HEK293 (cell line): ENCODE measurements at regions not wholly inside any gene's neighbourhood (a gene's known extent, or its start where the extent isn't known, plus 50 kb on each side); places are given as distances from the start of the nearest gene placed in this dataset.

Source experiments
- CTCF ChIA-PET: fragments of 350-600 bp; formaldehyde crosslinking; extraction: SDS; loops from one replicate; lab custom pipeline; 2021; ENCODE audit warnings: antibody characterized with exemption; lab: Yijun Ruan, JAX
- POLR2A ChIA-PET: fragments of 300-600 bp; formaldehyde crosslinking; extraction: SDS; loops from one replicate; lab custom pipeline; 2020; ENCODE audit warnings: antibody characterized with exemption, inconsistent platforms; lab: Yijun Ruan, JAX
- H3K27ac ChIP-seq: fragments of 200-500 bp; sonication (Bioruptor generic); 2 replicates; pipeline ENCODE4 v1.5.1; 2014; ENCODE audit warnings: low read depth, low read length, control low read depth, inconsistent platforms; ENCODE audit errors: extremely low read depth
- H3K36me3 ChIP-seq, 2 experiments: fragments of 200-500 bp in 1 of 2; sonication (Bioruptor generic) in 1 of 2; 1 replicate in 1 of 2; 2 replicates in 1 of 2; pipeline ENCODE4 v1.5.1; 2014 to 2017; ENCODE audit warnings: inconsistent platforms in 2 of 2, low read length in 2 of 2; ENCODE audit not compliant: control insufficient read depth in 2 of 2, insufficient read depth in 1 of 2
- H3K4me1 ChIP-seq: fragments of 200-500 bp; sonication (Bioruptor generic); 2 replicates; pipeline ENCODE4 v1.5.1; 2014; ENCODE audit warnings: mild to moderate bottlenecking, low read length, inconsistent platforms; ENCODE audit not compliant: control insufficient read depth, insufficient read depth
- H3K4me3 ChIP-seq: 2 replicates; pipeline ENCODE4 v1.5.1; 2011; ENCODE audit warnings: low read depth, mild to moderate bottlenecking, control low read depth, low read length, moderate library complexity
- H3K9me3 ChIP-seq: fragments of 200-500 bp; sonication (Bioruptor generic); 2 replicates; pipeline ENCODE4 v1.5.1; 2014; ENCODE audit warnings: low read depth, low read length, inconsistent platforms; ENCODE audit not compliant: control insufficient read depth, insufficient read depth
- GFI1B ChIP-seq: fragments of 450-650 bp; formaldehyde crosslinking; IDR thresholded peaks from 2 replicates; pipeline ENCODE4 v1.5.1; 2016; ENCODE audit warnings: missing biosample characterization, missing genetic modification characterization
- ZNF112 ChIP-seq: fragments of 450-650 bp; formaldehyde crosslinking; IDR thresholded peaks from 2 replicates; pipeline ENCODE4 v1.5.0; 2017; ENCODE audit warnings: missing biosample characterization, missing genetic modification characterization
- ZNF292 ChIP-seq: fragments of 450-650 bp; formaldehyde crosslinking; IDR thresholded peaks from 2 replicates; pipeline ENCODE4 v1.5.1; 2016; ENCODE audit warnings: low read depth, missing biosample characterization, missing genetic modification characterization, borderline replicate concordance
- ZNF354C ChIP-seq: fragments of 450-650 bp; formaldehyde crosslinking; IDR thresholded peaks from 2 replicates; pipeline ENCODE4 v1.5.1; 2016; ENCODE audit warnings: missing biosample characterization, missing genetic modification characterization, low read depth, borderline replicate concordance
- ZNF521 ChIP-seq: fragments of 450-650 bp; formaldehyde crosslinking; IDR thresholded peaks from 2 replicates; pipeline ENCODE4 v1.5.1; 2017; ENCODE audit warnings: missing biosample characterization, mild to moderate bottlenecking, missing genetic modification characterization
- ZNF561 ChIP-seq: fragments of 450-650 bp; IDR thresholded peaks from 2 replicates; pipeline ENCODE4 v1.5.1; 2018; ENCODE audit warnings: missing biosample characterization, missing genetic modification characterization, borderline replicate concordance
- ZNF623 ChIP-seq: fragments of 450-650 bp; formaldehyde crosslinking; IDR thresholded peaks from 2 replicates; pipeline ENCODE4 v1.5.1; 2016; ENCODE audit warnings: missing biosample characterization, missing genetic modification characterization
- ZNF768 ChIP-seq: fragments of 450-650 bp; formaldehyde crosslinking; IDR thresholded peaks from 2 replicates; pipeline ENCODE4 v1.5.1; 2018; ENCODE audit warnings: missing biosample characterization, mild to moderate bottlenecking, missing genetic modification characterization
- ZNF830 ChIP-seq: fragments of 450-650 bp; IDR thresholded peaks from 2 replicates; pipeline ENCODE4 v1.5.0; 2018; ENCODE audit warnings: missing biosample characterization, missing genetic modification characterization, low read depth, mild to moderate bottlenecking, moderate library complexity
- TF ChIP-seq, protein P1 (sequence below): fragments of 450-650 bp; formaldehyde crosslinking; IDR thresholded peaks from 2 replicates; pipeline ENCODE4 v1.5.1; 2016; ENCODE audit warnings: missing biosample characterization, missing genetic modification characterization
- TF ChIP-seq, protein P2 (sequence below): fragments of 450-650 bp; formaldehyde crosslinking; IDR thresholded peaks from 2 replicates; pipeline ENCODE4 v1.5.1; 2016; ENCODE audit warnings: missing biosample characterization, missing genetic modification characterization, borderline replicate concordance
- TF ChIP-seq, protein P3 (sequence below): fragments of 450-650 bp; formaldehyde crosslinking; IDR thresholded peaks from 2 replicates; pipeline ENCODE4 v1.5.1; 2016; ENCODE audit warnings: missing biosample characterization, missing genetic modification characterization, borderline replicate concordance
- TF ChIP-seq, protein P4 (sequence below): fragments of 450-650 bp; formaldehyde crosslinking; IDR thresholded peaks from 2 replicates; pipeline ENCODE4 v1.5.1; 2016; ENCODE audit warnings: missing biosample characterization, missing genetic modification characterization
- TF ChIP-seq, protein P5 (sequence below): fragments of 450-650 bp; formaldehyde crosslinking; IDR thresholded peaks from 2 replicates; pipeline ENCODE4 v1.5.1; 2016; ENCODE audit warnings: missing biosample characterization, missing genetic modification characterization, low read depth
- TF ChIP-seq, protein P6 (sequence below): fragments of 450-650 bp; formaldehyde crosslinking; optimal IDR thresholded peaks from 2 replicates; pipeline ENCODE3; 2016; ENCODE audit warnings: missing biosample characterization, mild to moderate bottlenecking, missing genetic modification characterization
- TF ChIP-seq, protein P7 (sequence below): fragments of 450-650 bp; formaldehyde crosslinking; IDR thresholded peaks from 2 replicates; pipeline ENCODE4 v1.5.1; 2016; ENCODE audit warnings: missing biosample characterization, missing genetic modification characterization

DNA sequence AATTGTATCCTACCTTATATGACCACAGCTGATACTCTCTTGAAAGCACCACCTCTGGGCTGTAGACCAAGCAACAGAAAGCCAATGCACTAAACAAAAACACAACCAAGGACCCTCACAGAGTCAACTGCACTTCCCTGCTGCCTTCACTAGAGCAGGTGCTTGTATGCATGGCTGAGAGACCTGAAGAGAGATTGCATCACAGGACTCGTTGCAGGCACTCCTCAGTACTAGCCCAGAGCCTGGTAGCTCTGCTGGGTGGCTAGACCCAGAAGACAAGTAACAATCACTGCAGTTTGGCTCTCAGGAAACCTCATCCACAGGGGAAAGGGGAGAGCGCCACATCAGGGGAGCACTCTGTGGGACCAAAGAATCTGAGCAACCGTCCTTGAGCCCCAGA is 521.6 kb upstream of the IMPG1 start:
- H3K36me3 ChIP-seq, result no peaks in the 10 kb centered on the region
- CTCF ChIA-PET, result no interaction called here
- no peak overlapping the region for H3K27ac ChIP-seq
- POLR2A ChIA-PET, result no interaction called here
- TF ChIP-seq ZNF768, result no peak
- TF ChIP-seq, protein P1, sequence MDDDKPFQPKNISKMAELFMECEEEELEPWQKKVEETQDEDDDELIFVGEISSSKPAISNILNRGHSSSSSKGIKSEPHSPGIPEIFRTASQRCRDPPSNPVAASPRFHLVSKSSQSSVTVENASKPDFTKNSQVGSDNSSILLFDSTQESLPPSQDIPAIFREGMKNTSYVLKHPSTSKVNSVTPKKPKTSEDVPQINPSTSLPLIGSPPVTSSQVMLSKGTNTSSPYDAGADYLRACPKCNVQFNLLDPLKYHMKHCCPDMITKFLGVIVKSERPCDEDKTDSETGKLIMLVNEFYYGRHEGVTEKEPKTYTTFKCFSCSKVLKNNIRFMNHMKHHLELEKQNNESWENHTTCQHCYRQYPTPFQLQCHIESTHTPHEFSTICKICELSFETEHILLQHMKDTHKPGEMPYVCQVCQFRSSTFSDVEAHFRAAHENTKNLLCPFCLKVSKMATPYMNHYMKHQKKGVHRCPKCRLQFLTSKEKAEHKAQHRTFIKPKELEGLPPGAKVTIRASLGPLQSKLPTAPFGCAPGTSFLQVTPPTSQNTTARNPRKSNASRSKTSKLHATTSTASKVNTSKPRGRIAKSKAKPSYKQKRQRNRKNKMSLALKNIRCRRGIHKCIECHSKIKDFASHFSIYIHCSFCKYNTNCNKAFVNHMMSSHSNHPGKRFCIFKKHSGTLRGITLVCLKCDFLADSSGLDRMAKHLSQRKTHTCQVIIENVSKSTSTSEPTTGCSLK, result no peak
- no peak for TF ChIP-seq ZNF830
- no peak for TF ChIP-seq ZNF623
- TF ChIP-seq, protein P2, sequence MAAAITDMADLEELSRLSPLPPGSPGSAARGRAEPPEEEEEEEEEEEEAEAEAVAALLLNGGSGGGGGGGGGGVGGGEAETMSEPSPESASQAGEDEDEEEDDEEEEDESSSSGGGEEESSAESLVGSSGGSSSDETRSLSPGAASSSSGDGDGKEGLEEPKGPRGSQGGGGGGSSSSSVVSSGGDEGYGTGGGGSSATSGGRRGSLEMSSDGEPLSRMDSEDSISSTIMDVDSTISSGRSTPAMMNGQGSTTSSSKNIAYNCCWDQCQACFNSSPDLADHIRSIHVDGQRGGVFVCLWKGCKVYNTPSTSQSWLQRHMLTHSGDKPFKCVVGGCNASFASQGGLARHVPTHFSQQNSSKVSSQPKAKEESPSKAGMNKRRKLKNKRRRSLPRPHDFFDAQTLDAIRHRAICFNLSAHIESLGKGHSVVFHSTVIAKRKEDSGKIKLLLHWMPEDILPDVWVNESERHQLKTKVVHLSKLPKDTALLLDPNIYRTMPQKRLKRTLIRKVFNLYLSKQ (tag by site-specific recombination), result no peak
- TF ChIP-seq ZNF112, result no peak
- TF ChIP-seq, protein P3, sequence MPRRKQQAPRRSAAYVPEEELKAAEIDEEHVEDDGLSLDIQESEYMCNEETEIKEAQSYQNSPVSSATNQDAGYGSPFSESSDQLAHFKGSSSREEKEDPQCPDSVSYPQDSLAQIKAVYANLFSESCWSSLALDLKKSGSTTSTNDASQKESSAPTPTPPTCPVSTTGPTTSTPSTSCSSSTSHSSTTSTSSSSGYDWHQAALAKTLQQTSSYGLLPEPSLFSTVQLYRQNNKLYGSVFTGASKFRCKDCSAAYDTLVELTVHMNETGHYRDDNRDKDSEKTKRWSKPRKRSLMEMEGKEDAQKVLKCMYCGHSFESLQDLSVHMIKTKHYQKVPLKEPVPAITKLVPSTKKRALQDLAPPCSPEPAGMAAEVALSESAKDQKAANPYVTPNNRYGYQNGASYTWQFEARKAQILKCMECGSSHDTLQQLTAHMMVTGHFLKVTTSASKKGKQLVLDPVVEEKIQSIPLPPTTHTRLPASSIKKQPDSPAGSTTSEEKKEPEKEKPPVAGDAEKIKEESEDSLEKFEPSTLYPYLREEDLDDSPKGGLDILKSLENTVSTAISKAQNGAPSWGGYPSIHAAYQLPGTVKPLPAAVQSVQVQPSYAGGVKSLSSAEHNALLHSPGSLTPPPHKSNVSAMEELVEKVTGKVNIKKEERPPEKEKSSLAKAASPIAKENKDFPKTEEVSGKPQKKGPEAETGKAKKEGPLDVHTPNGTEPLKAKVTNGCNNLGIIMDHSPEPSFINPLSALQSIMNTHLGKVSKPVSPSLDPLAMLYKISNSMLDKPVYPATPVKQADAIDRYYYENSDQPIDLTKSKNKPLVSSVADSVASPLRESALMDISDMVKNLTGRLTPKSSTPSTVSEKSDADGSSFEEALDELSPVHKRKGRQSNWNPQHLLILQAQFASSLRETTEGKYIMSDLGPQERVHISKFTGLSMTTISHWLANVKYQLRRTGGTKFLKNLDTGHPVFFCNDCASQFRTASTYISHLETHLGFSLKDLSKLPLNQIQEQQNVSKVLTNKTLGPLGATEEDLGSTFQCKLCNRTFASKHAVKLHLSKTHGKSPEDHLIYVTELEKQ, result no peak
- TF ChIP-seq ZNF292 (tag by site-specific recombination), result no peak
- TF ChIP-seq ZNF354C, result no peak
- TF ChIP-seq, protein P4, sequence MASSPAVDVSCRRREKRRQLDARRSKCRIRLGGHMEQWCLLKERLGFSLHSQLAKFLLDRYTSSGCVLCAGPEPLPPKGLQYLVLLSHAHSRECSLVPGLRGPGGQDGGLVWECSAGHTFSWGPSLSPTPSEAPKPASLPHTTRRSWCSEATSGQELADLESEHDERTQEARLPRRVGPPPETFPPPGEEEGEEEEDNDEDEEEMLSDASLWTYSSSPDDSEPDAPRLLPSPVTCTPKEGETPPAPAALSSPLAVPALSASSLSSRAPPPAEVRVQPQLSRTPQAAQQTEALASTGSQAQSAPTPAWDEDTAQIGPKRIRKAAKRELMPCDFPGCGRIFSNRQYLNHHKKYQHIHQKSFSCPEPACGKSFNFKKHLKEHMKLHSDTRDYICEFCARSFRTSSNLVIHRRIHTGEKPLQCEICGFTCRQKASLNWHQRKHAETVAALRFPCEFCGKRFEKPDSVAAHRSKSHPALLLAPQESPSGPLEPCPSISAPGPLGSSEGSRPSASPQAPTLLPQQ (tag by site-specific recombination), result no peak
- no peak for TF ChIP-seq ZNF561
- no peak for TF ChIP-seq ZNF521
- TF ChIP-seq, protein P5, sequence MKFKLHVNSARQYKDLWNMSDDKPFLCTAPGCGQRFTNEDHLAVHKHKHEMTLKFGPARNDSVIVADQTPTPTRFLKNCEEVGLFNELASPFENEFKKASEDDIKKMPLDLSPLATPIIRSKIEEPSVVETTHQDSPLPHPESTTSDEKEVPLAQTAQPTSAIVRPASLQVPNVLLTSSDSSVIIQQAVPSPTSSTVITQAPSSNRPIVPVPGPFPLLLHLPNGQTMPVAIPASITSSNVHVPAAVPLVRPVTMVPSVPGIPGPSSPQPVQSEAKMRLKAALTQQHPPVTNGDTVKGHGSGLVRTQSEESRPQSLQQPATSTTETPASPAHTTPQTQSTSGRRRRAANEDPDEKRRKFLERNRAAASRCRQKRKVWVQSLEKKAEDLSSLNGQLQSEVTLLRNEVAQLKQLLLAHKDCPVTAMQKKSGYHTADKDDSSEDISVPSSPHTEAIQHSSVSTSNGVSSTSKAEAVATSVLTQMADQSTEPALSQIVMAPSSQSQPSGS (tag by site-specific recombination), result no peak
- TF ChIP-seq, protein P6, sequence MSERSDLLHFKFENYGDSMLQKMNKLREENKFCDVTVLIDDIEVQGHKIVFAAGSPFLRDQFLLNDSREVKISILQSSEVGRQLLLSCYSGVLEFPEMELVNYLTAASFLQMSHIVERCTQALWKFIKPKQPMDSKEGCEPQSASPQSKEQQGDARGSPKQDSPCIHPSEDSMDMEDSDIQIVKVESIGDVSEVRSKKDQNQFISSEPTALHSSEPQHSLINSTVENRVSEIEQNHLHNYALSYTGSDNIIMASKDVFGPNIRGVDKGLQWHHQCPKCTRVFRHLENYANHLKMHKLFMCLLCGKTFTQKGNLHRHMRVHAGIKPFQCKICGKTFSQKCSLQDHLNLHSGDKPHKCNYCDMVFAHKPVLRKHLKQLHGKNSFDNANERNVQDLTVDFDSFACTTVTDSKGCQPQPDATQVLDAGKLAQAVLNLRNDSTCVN (tag by site-specific recombination), result no peak
- TF ChIP-seq, protein P7, sequence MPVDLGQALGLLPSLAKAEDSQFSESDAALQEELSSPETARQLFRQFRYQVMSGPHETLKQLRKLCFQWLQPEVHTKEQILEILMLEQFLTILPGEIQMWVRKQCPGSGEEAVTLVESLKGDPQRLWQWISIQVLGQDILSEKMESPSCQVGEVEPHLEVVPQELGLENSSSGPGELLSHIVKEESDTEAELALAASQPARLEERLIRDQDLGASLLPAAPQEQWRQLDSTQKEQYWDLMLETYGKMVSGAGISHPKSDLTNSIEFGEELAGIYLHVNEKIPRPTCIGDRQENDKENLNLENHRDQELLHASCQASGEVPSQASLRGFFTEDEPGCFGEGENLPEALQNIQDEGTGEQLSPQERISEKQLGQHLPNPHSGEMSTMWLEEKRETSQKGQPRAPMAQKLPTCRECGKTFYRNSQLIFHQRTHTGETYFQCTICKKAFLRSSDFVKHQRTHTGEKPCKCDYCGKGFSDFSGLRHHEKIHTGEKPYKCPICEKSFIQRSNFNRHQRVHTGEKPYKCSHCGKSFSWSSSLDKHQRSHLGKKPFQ (tag by site-specific recombination), result no peak
- TF ChIP-seq GFI1B (tag by site-specific recombination), result no peak
- H3K9me3 ChIP-seq, result no peaks in the 10 kb centered on the region
- H3K4me1 ChIP-seq, result no peaks in the 10 kb centered on the region
- no peak overlapping the region for H3K4me3 ChIP-seq
